ENCODE measurements at regions not wholly inside any gene's neighbourhood (a gene's known extent, or its start where the extent isn't known, plus 50 kb on each side); places are given as distances from the start of the nearest gene placed in this dataset.
A peak's percentile ranks its signal among the peaks of the same experiment; 100 is the strongest.

DNA sequence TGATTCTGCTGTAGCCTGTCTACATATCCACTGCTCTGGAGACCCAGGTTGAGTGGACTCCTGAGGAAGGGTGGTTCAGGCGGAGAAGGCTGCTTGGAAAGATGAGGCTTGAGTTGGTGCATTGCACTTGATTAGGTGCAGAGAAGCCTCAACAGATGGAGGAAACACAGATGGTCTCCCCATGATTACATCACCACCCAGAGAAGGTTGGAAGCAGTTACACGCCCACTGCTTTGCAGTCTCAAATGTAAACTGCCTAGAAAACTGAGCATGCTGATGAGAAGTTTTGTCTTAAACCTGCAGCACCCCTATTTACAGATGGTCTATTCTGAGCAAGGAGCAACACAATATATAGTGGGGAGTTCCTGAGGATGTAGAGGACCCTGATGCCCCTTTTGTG is 266.6 kb downstream of the PIK3R1 start:
- 0 out of 2 replicates have a peak overlapping the region, but pooled peaks have one; percentile 3 for H2AFZ ChIP-seq (ENCODE audit: low read depth, low read length)
- CTCF ChIA-PET (ENCODE audit: low intra/inter-chr PET ratio) = no interaction called here
- no peaks in the 10 kb centered on the region for H3K27me3 ChIP-seq (ENCODE audit: control insufficient read depth in 2 of 2, insufficient read depth in 2 of 2, low read length in 2 of 2)
- H3K9ac ChIP-seq (ENCODE audit: insufficient read depth in 1 of 2, low read depth in 2 of 2, low read length in 2 of 2) = no peak overlapping the region
- in situ Hi-C loops (cut with MboI) (no loop called here), intact Hi-C loops (cut with micrococcal nuclease) (no loop called here)
- POLR2A ChIA-PET = no interaction called here
- no peaks in the 10 kb centered on the region for H3K9me3 ChIP-seq (replicated peaks; ENCODE audit: control insufficient read depth, insufficient read depth, low read depth, low read length)
- no peaks in the 10 kb centered on the region for H3K79me2 ChIP-seq (ENCODE audit: control insufficient read depth, insufficient read depth, low read length)
- H3K4me3 ChIP-seq = no peak overlapping the region
- no peaks in the 10 kb centered on the region for H4K20me1 ChIP-seq (replicated peaks; ENCODE audit: control insufficient read depth, insufficient read depth, low read length)
- WGBS (ENCODE audit: insufficient coverage, low coverage, missing lambda C conversion rate) = 16% methylated on average over 2 of the region's 2 CpGs
- FAIRE-seq = no peak
- DNase-seq (ENCODE audit: extremely low read depth in 1 of 4, low spot score in 3 of 4) = peak in 3 of 4 experiments; percentile 22 to 58 (median 23)
- H3K36me3 ChIP-seq (ENCODE audit: control insufficient read depth, insufficient read depth, low read length) = no peaks in the 10 kb centered on the region
- H3K4me1 ChIP-seq (replicated peaks in 1 of 2; ENCODE audit: control insufficient read depth in 2 of 2, insufficient read depth in 2 of 2, low read length in 2 of 2) = peaks cover 0 to 19% of the 10 kb centered on the region in 2 experiments; a peak in 3 of 5 replicates
- no peaks in the 10 kb centered on the region for H3K9me1 ChIP-seq (ENCODE audit: control insufficient read depth, insufficient read depth, low read length)
- H3K27ac ChIP-seq (ENCODE audit: extremely low read depth, low read depth, low read length) = no peak overlapping the region
- BruUV-seq (replicated peaks) = no TSS peak
- peak; percentile 72 for ATAC-seq
- H3K4me2 ChIP-seq (ENCODE audit: insufficient read depth, low read length) = peak overlapping the region; percentile 19; the same call in 1 of the 2 replicates
- TF ChIP-seq CCAR2 (IDR thresholded peaks at IDR 0.05; ENCODE audit: low read depth, low read length) = no peak
- TF ChIP-seq, protein P1, sequence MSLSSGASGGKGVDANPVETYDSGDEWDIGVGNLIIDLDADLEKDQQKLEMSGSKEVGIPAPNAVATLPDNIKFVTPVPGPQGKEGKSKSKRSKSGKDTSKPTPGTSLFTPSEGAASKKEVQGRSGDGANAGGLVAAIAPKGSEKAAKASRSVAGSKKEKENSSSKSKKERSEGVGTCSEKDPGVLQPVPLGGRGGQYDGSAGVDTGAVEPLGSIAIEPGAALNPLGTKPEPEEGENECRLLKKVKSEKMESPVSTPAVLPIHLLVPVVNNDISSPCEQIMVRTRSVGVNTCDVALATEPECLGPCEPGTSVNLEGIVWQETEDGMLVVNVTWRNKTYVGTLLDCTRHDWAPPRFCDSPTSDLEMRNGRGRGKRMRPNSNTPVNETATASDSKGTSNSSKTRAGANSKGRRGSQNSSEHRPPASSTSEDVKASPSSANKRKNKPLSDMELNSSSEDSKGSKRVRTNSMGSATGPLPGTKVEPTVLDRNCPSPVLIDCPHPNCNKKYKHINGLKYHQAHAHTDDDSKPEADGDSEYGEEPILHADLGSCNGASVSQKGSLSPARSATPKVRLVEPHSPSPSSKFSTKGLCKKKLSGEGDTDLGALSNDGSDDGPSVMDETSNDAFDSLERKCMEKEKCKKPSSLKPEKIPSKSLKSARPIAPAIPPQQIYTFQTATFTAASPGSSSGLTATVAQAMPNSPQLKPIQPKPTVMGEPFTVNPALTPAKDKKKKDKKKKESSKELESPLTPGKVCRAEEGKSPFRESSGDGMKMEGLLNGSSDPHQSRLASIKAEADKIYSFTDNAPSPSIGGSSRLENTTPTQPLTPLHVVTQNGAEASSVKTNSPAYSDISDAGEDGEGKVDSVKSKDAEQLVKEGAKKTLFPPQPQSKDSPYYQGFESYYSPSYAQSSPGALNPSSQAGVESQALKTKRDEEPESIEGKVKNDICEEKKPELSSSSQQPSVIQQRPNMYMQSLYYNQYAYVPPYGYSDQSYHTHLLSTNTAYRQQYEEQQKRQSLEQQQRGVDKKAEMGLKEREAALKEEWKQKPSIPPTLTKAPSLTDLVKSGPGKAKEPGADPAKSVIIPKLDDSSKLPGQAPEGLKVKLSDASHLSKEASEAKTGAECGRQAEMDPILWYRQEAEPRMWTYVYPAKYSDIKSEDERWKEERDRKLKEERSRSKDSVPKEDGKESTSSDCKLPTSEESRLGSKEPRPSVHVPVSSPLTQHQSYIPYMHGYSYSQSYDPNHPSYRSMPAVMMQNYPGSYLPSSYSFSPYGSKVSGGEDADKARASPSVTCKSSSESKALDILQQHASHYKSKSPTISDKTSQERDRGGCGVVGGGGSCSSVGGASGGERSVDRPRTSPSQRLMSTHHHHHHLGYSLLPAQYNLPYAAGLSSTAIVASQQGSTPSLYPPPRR (CRISPR knock-in tag; IDR thresholded peaks at IDR 0.05; ENCODE audit: borderline replicate concordance) = no peak
- TF ChIP-seq, protein P2, sequence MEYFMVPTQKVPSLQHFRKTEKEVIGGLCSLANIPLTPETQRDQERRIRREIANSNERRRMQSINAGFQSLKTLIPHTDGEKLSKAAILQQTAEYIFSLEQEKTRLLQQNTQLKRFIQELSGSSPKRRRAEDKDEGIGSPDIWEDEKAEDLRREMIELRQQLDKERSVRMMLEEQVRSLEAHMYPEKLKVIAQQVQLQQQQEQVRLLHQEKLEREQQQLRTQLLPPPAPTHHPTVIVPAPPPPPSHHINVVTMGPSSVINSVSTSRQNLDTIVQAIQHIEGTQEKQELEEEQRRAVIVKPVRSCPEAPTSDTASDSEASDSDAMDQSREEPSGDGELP (CRISPR knock-in tag; IDR thresholded peaks at IDR 0.05; ENCODE audit: borderline replicate concordance) = no peak
- TF ChIP-seq FOXK2 (conservative IDR thresholded peaks at IDR 0.05 in 1 of 2, IDR thresholded peaks at IDR 0.05 in 1 of 2; ENCODE audit: low read depth in 2 of 2) = peak in 1 of 2 experiments; percentile 54; a peak in 2 of 4 replicates
- no peak for TF ChIP-seq ZNF217 (CRISPR knock-in tag; IDR thresholded peaks at IDR 0.05)
- peak; percentile 38; the same call in 1 of the 2 replicates for TF ChIP-seq ATF7 (IDR thresholded peaks at IDR 0.05)
- TF ChIP-seq ZFP1 (CRISPR knock-in tag; IDR thresholded peaks at IDR 0.05) = no peak
- TF ChIP-seq CBFA2T3 (IDR thresholded peaks at IDR 0.05) = peak; percentile 79
- TF ChIP-seq ZNF764 (CRISPR knock-in tag; IDR thresholded peaks at IDR 0.05; ENCODE audit: low read depth) = no peak
- no peak for TF ChIP-seq ZNF354B (CRISPR knock-in tag; IDR thresholded peaks at IDR 0.05)
- no peak for TF ChIP-seq TAF7 (tag; IDR thresholded peaks at IDR 0.05)
- TF ChIP-seq, protein P3, sequence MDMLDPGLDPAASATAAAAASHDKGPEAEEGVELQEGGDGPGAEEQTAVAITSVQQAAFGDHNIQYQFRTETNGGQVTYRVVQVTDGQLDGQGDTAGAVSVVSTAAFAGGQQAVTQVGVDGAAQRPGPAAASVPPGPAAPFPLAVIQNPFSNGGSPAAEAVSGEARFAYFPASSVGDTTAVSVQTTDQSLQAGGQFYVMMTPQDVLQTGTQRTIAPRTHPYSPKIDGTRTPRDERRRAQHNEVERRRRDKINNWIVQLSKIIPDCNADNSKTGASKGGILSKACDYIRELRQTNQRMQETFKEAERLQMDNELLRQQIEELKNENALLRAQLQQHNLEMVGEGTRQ (CRISPR knock-in tag; IDR thresholded peaks at IDR 0.05) = no peak
- no peak for TF ChIP-seq RFX7 (CRISPR knock-in tag; IDR thresholded peaks at IDR 0.05)
- no peak for TF ChIP-seq ASH1L (IDR thresholded peaks at IDR 0.05; ENCODE audit: borderline replicate concordance, low read depth, partially characterized antibody)
- TF ChIP-seq HOXB6 (CRISPR knock-in tag; IDR thresholded peaks at IDR 0.05; ENCODE audit: borderline replicate concordance) = no peak
- no peak for TF ChIP-seq PTTG1 (tag; IDR thresholded peaks at IDR 0.05; ENCODE audit: low read depth)

All from K562 (cell line).